GM12873 (cell line): ENCODE measurements at regions not wholly inside any gene's neighbourhood (a gene's known extent, or its start where the extent isn't known, plus 50 kb on each side); places are given as distances from the start of the nearest gene placed in this dataset.

Source experiments
- CTCF ChIP-seq: IDR thresholded peaks from 2 replicates; pipeline ENCODE4 v1.5.1; 2012; ENCODE audit warnings: low read depth, mild to moderate bottlenecking, moderate library complexity, low read length, control low read depth; ENCODE audit not compliant: insufficient read depth; ENCODE audit errors: missing control alignments

GRCh38 chr20:58107533-58107932 is 120.9 kb downstream of the ANKRD60 start:
- TF ChIP-seq CTCF, result no peak

GRCh38 chr20:58106143-58106750 is 122.2 kb downstream of the ANKRD60 start:
- TF ChIP-seq CTCF, result no peak

- no peak for TF ChIP-seq CTCF
Observed at GRCh38 chr20:58103961-58104360, 124.5 kb downstream of the ANKRD60 start.

- TF ChIP-seq CTCF, result no peak
Observed at GRCh38 chr20:58103517-58103904, 124.9 kb downstream of the ANKRD60 start.

- TF ChIP-seq CTCF, result no peak
Observed at GRCh38 chr20:58102744-58103516, 125.5 kb downstream of the ANKRD60 start.

GRCh38 chr20:58102261-58102660 is 126.2 kb downstream of the ANKRD60 start:
- no peak for TF ChIP-seq CTCF

GRCh38 chr20:58100731-58101356 is 127.6 kb downstream of the ANKRD60 start:
- no peak for TF ChIP-seq CTCF
